ENCODE measurements at regions not wholly inside any gene's neighbourhood (a gene's known extent, or its start where the extent isn't known, plus 50 kb on each side); places are given as distances from the start of the nearest gene placed in this dataset.

- Histone ChIP-seq H3K4me2 (ENCODE audit: control insufficient read depth, insufficient read depth) (no peak overlapping the region), H3K4me1 (ENCODE audit: control insufficient read depth, insufficient read depth, low read length) (no peaks in the 10 kb centered on the region), H4K20me1 (ENCODE audit: control insufficient read depth, insufficient read depth) (no peaks in the 10 kb centered on the region), H3K27ac (ENCODE audit: control insufficient read depth, insufficient read depth) (no peak overlapping the region), H3K36me3 (ENCODE audit: control insufficient read depth in 2 of 2, insufficient read depth in 2 of 2, low read length in 1 of 2) (no peaks in the 10 kb centered on the region), H2AFZ (ENCODE audit: control insufficient read depth, low read depth, low read length) (no peak overlapping the region), H3K27me3 (replicated peaks in 1 of 2; ENCODE audit: control insufficient read depth in 2 of 2, insufficient read depth in 2 of 2, low read length in 1 of 2) (no peaks in the 10 kb centered on the region), H3K4me3 (no peak overlapping the region), H3K79me2 (ENCODE audit: control insufficient read depth, insufficient read depth, low read length) (no peaks in the 10 kb centered on the region), H3K9me3 (replicated peaks; ENCODE audit: control insufficient read depth, insufficient read depth, low read length) (no peaks in the 10 kb centered on the region), H3K9ac (ENCODE audit: control insufficient read depth, insufficient read depth, low read length) (no peak overlapping the region)
- no peak for ATAC-seq
- no peak for DNase-seq (ENCODE audit: low read depth, low spot score)
- TF ChIP-seq FOS (IDR thresholded peaks at IDR 0.05; ENCODE audit: borderline replicate concordance, extremely low read depth, insufficient read length), result no peak
- TF ChIP-seq, protein P1, sequence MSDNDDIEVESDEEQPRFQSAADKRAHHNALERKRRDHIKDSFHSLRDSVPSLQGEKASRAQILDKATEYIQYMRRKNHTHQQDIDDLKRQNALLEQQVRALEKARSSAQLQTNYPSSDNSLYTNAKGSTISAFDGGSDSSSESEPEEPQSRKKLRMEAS (IDR thresholded peaks at IDR 0.05; ENCODE audit: low read depth, low read length), result no peak
- no peak for TF ChIP-seq ELK1 (IDR thresholded peaks at IDR 0.05; ENCODE audit: low read depth, low read length)
- TF ChIP-seq TCF12 (IDR thresholded peaks at IDR 0.05; ENCODE audit: low read depth, low read length), result no peak
- TF ChIP-seq, protein P2, sequence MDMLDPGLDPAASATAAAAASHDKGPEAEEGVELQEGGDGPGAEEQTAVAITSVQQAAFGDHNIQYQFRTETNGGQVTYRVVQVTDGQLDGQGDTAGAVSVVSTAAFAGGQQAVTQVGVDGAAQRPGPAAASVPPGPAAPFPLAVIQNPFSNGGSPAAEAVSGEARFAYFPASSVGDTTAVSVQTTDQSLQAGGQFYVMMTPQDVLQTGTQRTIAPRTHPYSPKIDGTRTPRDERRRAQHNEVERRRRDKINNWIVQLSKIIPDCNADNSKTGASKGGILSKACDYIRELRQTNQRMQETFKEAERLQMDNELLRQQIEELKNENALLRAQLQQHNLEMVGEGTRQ (IDR thresholded peaks at IDR 0.05; ENCODE audit: borderline replicate concordance, low read depth, low read length), result no peak
- no peak for TF ChIP-seq ZNF217 (IDR thresholded peaks at IDR 0.05)
- TF ChIP-seq PAX5 (IDR thresholded peaks at IDR 0.05; ENCODE audit: borderline replicate concordance, low read depth, low read length), result no peak
- TF ChIP-seq NR2C1 (IDR thresholded peaks at IDR 0.05), result no peak
- no peak for TF ChIP-seq REST (IDR thresholded peaks at IDR 0.05; ENCODE audit: low read depth, low read length)
- TF ChIP-seq ATF3 (IDR thresholded peaks at IDR 0.05; ENCODE audit: borderline replicate concordance, extremely low read depth, low read depth, low read length), result no peak
- TF ChIP-seq NFXL1 (IDR thresholded peaks at IDR 0.05; ENCODE audit: borderline replicate concordance), result no peak
- TF ChIP-seq, protein P3, sequence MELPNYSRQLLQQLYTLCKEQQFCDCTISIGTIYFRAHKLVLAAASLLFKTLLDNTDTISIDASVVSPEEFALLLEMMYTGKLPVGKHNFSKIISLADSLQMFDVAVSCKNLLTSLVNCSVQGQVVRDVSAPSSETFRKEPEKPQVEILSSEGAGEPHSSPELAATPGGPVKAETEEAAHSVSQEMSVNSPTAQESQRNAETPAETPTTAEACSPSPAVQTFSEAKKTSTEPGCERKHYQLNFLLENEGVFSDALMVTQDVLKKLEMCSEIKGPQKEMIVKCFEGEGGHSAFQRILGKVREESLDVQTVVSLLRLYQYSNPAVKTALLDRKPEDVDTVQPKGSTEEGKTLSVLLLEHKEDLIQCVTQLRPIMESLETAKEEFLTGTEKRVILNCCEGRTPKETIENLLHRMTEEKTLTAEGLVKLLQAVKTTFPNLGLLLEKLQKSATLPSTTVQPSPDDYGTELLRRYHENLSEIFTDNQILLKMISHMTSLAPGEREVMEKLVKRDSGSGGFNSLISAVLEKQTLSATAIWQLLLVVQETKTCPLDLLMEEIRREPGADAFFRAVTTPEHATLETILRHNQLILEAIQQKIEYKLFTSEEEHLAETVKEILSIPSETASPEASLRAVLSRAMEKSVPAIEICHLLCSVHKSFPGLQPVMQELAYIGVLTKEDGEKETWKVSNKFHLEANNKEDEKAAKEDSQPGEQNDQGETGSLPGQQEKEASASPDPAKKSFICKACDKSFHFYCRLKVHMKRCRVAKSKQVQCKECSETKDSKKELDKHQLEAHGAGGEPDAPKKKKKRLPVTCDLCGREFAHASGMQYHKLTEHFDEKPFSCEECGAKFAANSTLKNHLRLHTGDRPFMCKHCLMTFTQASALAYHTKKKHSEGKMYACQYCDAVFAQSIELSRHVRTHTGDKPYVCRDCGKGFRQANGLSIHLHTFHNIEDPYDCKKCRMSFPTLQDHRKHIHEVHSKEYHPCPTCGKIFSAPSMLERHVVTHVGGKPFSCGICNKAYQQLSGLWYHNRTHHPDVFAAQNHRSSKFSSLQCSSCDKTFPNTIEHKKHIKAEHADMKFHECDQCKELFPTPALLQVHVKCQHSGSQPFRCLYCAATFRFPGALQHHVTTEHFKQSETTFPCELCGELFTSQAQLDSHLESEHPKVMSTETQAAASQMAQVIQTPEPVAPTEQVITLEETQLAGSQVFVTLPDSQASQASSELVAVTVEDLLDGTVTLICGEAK (IDR thresholded peaks at IDR 0.05; ENCODE audit: borderline replicate concordance), result no peak
- no peak for TF ChIP-seq NR2C2 (IDR thresholded peaks at IDR 0.05; ENCODE audit: borderline replicate concordance, control insufficient read depth, insufficient read length, low read depth)
- no peak for TF ChIP-seq NRF1 (conservative IDR thresholded peaks at IDR 0.05; ENCODE audit: low read depth, low read length)
- no TSS peak for BruUV-seq (replicated peaks)
- POLR2A ChIA-PET, result no interaction called here
- intact Hi-C loops (cut with micrococcal nuclease; ENCODE audit: unreplicated experiment), result no loop called here
- FAIRE-seq, result no peak
- RAD21 ChIA-PET (ENCODE audit: unreplicated experiment), result no interaction called here
- SMC1A ChIA-PET (ENCODE audit: uncharacterized antibody, unreplicated experiment), result interaction anchor here (0.6 kb wide), 1 partner anchor 65 kb away, joined by 3 read pairs; no protein-coding TSS in a partner anchor
- CTCF ChIA-PET, result no interaction called here
- in situ Hi-C loops (cut with MboI), result no loop called here
- WGBS (ENCODE audit: insufficient coverage, insufficient replicate concordance, low lambda C conversion rate, missing lambda C conversion rate), result 40% methylated on average over 2 of the region's 2 CpGs
Measured at GRCh38 chr2:51681854-51682253, 649.9 kb upstream of the NRXN1 start.
